ENCODE measurements at regions not wholly inside any gene's neighbourhood (a gene's known extent, or its start where the extent isn't known, plus 50 kb on each side); places are given as distances from the start of the nearest gene placed in this dataset.

GRCh38 chr5:68161156-68161555 is 54.4 kb upstream of the PIK3R1 start:
- no peak overlapping the region for H3K4me3 ChIP-seq (ENCODE audit: low read length)
- no peak for DNase-seq (ENCODE audit: low read depth, low spot score)

GRCh38 chr5:68159224-68159951 is 56.2 kb upstream of the PIK3R1 start:
- DNase-seq (ENCODE audit: low read depth, low spot score): no peak
- H3K4me3 ChIP-seq (ENCODE audit: low read length): no peak overlapping the region

GRCh38 chr5:68155940-68156339 is 59.6 kb upstream of the PIK3R1 start:
- DNase-seq (ENCODE audit: low read depth, low spot score): no peak

GRCh38 chr5:68154119-68154857 is 61.3 kb upstream of the PIK3R1 start:
- no peak for DNase-seq (ENCODE audit: low read depth, low spot score)
- no peak overlapping the region for H3K4me3 ChIP-seq (ENCODE audit: low read length)

More at GRCh38 chr5:68155940-68156339, 59.6 kb upstream of the PIK3R1 start:
- H3K4me3 ChIP-seq (ENCODE audit: low read length): no peak overlapping the region

- no peak for DNase-seq (ENCODE audit: low read depth, low spot score)
- H3K4me3 ChIP-seq (ENCODE audit: low read length): no peak overlapping the region
Measured at GRCh38 chr5:68151812-68152211, 63.7 kb upstream of the PIK3R1 start.

GRCh38 chr5:68149189-68149588 is 66.4 kb upstream of the PIK3R1 start:
- DNase-seq (ENCODE audit: low read depth, low spot score): no peak
- H3K4me3 ChIP-seq (ENCODE audit: low read length): no peak overlapping the region

GRCh38 chr5:68148096-68148495 is 67.5 kb upstream of the PIK3R1 start:
- no peak for DNase-seq (ENCODE audit: low read depth, low spot score)
- H3K4me3 ChIP-seq (ENCODE audit: low read length): no peak overlapping the region

GRCh38 chr5:68147659-68148058 is 67.9 kb upstream of the PIK3R1 start:
- H3K4me3 ChIP-seq (ENCODE audit: low read length): no peak overlapping the region
- DNase-seq (ENCODE audit: low read depth, low spot score): no peak

GRCh38 chr5:68141494-68141893 is 74.1 kb upstream of the PIK3R1 start:
- no peak overlapping the region for H3K4me3 ChIP-seq (ENCODE audit: low read length)
- no peak for DNase-seq (ENCODE audit: low read depth, low spot score)

GRCh38 chr5:68140763-68141162 is 74.8 kb upstream of the PIK3R1 start:
- no peak overlapping the region for H3K4me3 ChIP-seq (ENCODE audit: low read length)
- no peak for DNase-seq (ENCODE audit: low read depth, low spot score)

- no peak for DNase-seq (ENCODE audit: low read depth, low spot score)
- H3K4me3 ChIP-seq (ENCODE audit: low read length): no peak overlapping the region
Measured at GRCh38 chr5:68139611-68140441, 75.7 kb upstream of the PIK3R1 start.

GRCh38 chr5:68137511-68138140 is 77.9 kb upstream of the PIK3R1 start:
- no peak overlapping the region for H3K4me3 ChIP-seq (ENCODE audit: low read length)
- DNase-seq (ENCODE audit: low read depth, low spot score): no peak

- DNase-seq (ENCODE audit: low read depth, low spot score): no peak
- no peak overlapping the region for H3K4me3 ChIP-seq (ENCODE audit: low read length)
Measured at GRCh38 chr5:68134669-68135313, 80.8 kb upstream of the PIK3R1 start.

GRCh38 chr5:68134033-68134668 is 81.4 kb upstream of the PIK3R1 start:
- DNase-seq (ENCODE audit: low read depth, low spot score): no peak
- H3K4me3 ChIP-seq (ENCODE audit: low read length): no peak overlapping the region

- no peak overlapping the region for H3K4me3 ChIP-seq (ENCODE audit: low read length)
- no peak for DNase-seq (ENCODE audit: low read depth, low spot score)
Measured at GRCh38 chr5:68130253-68130652, 85.3 kb upstream of the PIK3R1 start.

- H3K4me3 ChIP-seq (ENCODE audit: low read length): no peak overlapping the region
- DNase-seq (ENCODE audit: low read depth, low spot score): no peak
Measured at GRCh38 chr5:68129364-68129763, 86.2 kb upstream of the PIK3R1 start.

GRCh38 chr5:68126886-68127285 is 88.7 kb upstream of the PIK3R1 start:
- no peak overlapping the region for H3K4me3 ChIP-seq (ENCODE audit: low read length)
- no peak for DNase-seq (ENCODE audit: low read depth, low spot score)

GRCh38 chr5:68122439-68123328 is 92.9 kb upstream of the PIK3R1 start:
- no peak overlapping the region for H3K4me3 ChIP-seq (ENCODE audit: low read length)
- peak; percentile 83 for DNase-seq (ENCODE audit: low read depth, low spot score)

Measured in Jurkat, Clone E6-1 (cell line).